ENCODE measurements at regions not wholly inside any gene's neighbourhood (a gene's known extent, or its start where the extent isn't known, plus 50 kb on each side); places are given as distances from the start of the nearest gene placed in this dataset.

- Histone ChIP-seq H3K79me2 (ENCODE audit: low read length) (no peaks in the 10 kb centered on the region), H2AFZ (ENCODE audit: low read length) (no peak overlapping the region), H3K9me3 (ENCODE audit: low read length) (no peaks in the 10 kb centered on the region), H3K36me3 (ENCODE audit: low read depth, low read length) (no peaks in the 10 kb centered on the region), H3K4me2 (ENCODE audit: low read length) (no peak overlapping the region), H3F3A (ENCODE audit: low read length, unreplicated experiment) (no peaks in the 10 kb centered on the region), H3K27ac (ENCODE audit: low read length) (no peak overlapping the region), H3K4me1 (ENCODE audit: insufficient read depth, low read length) (no peaks in the 10 kb centered on the region), H3K9me2 (replicated peaks; ENCODE audit: low read length) (0 out of 2 replicates have a peak, but pooled peaks cover 4% of the 10 kb centered on the region), H3K9ac (ENCODE audit: low read length) (no peak overlapping the region), H4K20me1 (ENCODE audit: low read length) (no peaks in the 10 kb centered on the region), H3K27me3 (ENCODE audit: low read length) (no peaks in the 10 kb centered on the region), H3K4me3 (ENCODE audit: low read length) (no peak overlapping the region)
- ChIA-PET POLR2A (ENCODE audit: unreplicated experiment) (no interaction called here), CTCF (no interaction called here)
- no TSS peak for BruUV-seq (replicated peaks)
- ATAC-seq, result no peak
- no peak for DNase-seq
- TF ChIP-seq EZH2 (IDR thresholded peaks at IDR 0.05; ENCODE audit: low read length, unreplicated experiment) (no peak), EZH2phosphoT487 (IDR thresholded peaks at IDR 0.05; ENCODE audit: borderline replicate concordance, low read length) (no peak), CTCF (conservative IDR thresholded peaks at IDR 0.05; ENCODE audit: low read depth, low read length) (no peak)
- intact Hi-C loops (cut with micrococcal nuclease), result loop anchor here (10.0 kb wide), 1 partner anchor 185 kb away; no protein-coding TSS in a partner anchor
Measured at GRCh38 chr12:58169826-58170225, 228.5 kb downstream of the ATP23 start.

- Histone ChIP-seq H3K9me2 (replicated peaks; ENCODE audit: low read length) (0 out of 2 replicates have a peak, but pooled peaks cover 4% of the 10 kb centered on the region), H3K9me3 (ENCODE audit: low read length) (no peaks in the 10 kb centered on the region), H3K4me3 (ENCODE audit: low read length) (no peak overlapping the region), H3F3A (ENCODE audit: low read length, unreplicated experiment) (no peaks in the 10 kb centered on the region), H3K4me2 (ENCODE audit: low read length) (no peak overlapping the region), H3K9ac (ENCODE audit: low read length) (no peak overlapping the region), H3K27ac (ENCODE audit: low read length) (no peak overlapping the region), H4K20me1 (ENCODE audit: low read length) (no peaks in the 10 kb centered on the region), H3K36me3 (ENCODE audit: low read depth, low read length) (no peaks in the 10 kb centered on the region), H3K4me1 (ENCODE audit: insufficient read depth, low read length) (no peaks in the 10 kb centered on the region), H3K27me3 (ENCODE audit: low read length) (no peaks in the 10 kb centered on the region), H3K79me2 (ENCODE audit: low read length) (no peaks in the 10 kb centered on the region), H2AFZ (ENCODE audit: low read length) (no peak overlapping the region)
- POLR2A ChIA-PET (ENCODE audit: unreplicated experiment), result no interaction called here
- intact Hi-C loops (cut with micrococcal nuclease), result loop anchor here (10.0 kb wide), 1 partner anchor 187 kb away; no protein-coding TSS in a partner anchor
- ATAC-seq (peak; percentile 43), DNase-seq (no peak)
- BruUV-seq (replicated peaks), result no TSS peak
- TF ChIP-seq EZH2 (IDR thresholded peaks at IDR 0.05; ENCODE audit: low read length, unreplicated experiment) (no peak), CTCF (conservative IDR thresholded peaks at IDR 0.05; ENCODE audit: low read depth, low read length) (no peak), EZH2phosphoT487 (IDR thresholded peaks at IDR 0.05; ENCODE audit: borderline replicate concordance, low read length) (no peak)
- CTCF ChIA-PET, result no interaction called here
Measured at GRCh38 chr12:58171914-58172313, 230.5 kb downstream of the ATP23 start.

- POLR2A ChIA-PET (ENCODE audit: unreplicated experiment), result no interaction called here
- Histone ChIP-seq H2AFZ (ENCODE audit: low read length) (no peak overlapping the region), H3K4me3 (ENCODE audit: low read length) (no peak overlapping the region), H3K9me2 (replicated peaks; ENCODE audit: low read length) (0 out of 2 replicates have a peak, but pooled peaks cover 4% of the 10 kb centered on the region), H3K27ac (ENCODE audit: low read length) (no peak overlapping the region), H3K4me1 (ENCODE audit: insufficient read depth, low read length) (no peaks in the 10 kb centered on the region), H3K9ac (ENCODE audit: low read length) (no peak overlapping the region), H3K9me3 (ENCODE audit: low read length) (no peaks in the 10 kb centered on the region), H3K27me3 (ENCODE audit: low read length) (no peaks in the 10 kb centered on the region), H3K4me2 (ENCODE audit: low read length) (no peak overlapping the region), H3K36me3 (ENCODE audit: low read depth, low read length) (no peaks in the 10 kb centered on the region), H3F3A (ENCODE audit: low read length, unreplicated experiment) (no peaks in the 10 kb centered on the region), H3K79me2 (ENCODE audit: low read length) (no peaks in the 10 kb centered on the region), H4K20me1 (ENCODE audit: low read length) (no peaks in the 10 kb centered on the region)
- CTCF ChIA-PET, result no interaction called here
- BruUV-seq (replicated peaks), result no TSS peak
- intact Hi-C loops (cut with micrococcal nuclease), result loop anchor here (10.0 kb wide), 1 partner anchor 188 kb away; no protein-coding TSS in a partner anchor
- DNase-seq (no peak), ATAC-seq (no peak)
- TF ChIP-seq EZH2phosphoT487 (IDR thresholded peaks at IDR 0.05; ENCODE audit: borderline replicate concordance, low read length) (no peak), EZH2 (IDR thresholded peaks at IDR 0.05; ENCODE audit: low read length, unreplicated experiment) (no peak), CTCF (conservative IDR thresholded peaks at IDR 0.05; ENCODE audit: low read depth, low read length) (no peak)
Measured at GRCh38 chr12:58172433-58173073, 231.2 kb downstream of the ATP23 start.
